ENCODE measurements at regions not wholly inside any gene's neighbourhood (a gene's known extent, or its start where the extent isn't known, plus 50 kb on each side); places are given as distances from the start of the nearest gene placed in this dataset.

DNA sequence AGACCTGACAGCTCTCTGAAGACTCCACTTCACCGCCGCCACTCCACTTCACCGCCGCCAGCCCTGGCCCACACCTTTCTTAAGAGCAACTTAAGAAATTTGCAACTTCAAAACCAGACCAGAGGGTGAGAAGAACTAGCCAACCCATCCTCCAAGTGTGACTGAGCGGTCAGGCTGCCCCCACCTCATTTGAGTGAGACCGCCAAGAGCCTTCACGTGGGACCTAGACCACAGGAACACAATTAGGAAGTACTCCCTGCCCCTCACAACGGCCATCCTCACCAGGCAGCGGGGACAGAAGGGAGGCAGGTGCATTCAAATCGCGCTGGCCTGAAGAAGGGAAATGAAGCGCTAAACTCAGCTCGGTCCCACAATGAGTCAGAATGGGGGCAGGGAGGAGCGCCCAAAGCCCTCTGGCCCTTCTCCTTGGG lies 156.8 kb upstream of the BCL6 start:
- no peak for DNase-seq

DNA sequence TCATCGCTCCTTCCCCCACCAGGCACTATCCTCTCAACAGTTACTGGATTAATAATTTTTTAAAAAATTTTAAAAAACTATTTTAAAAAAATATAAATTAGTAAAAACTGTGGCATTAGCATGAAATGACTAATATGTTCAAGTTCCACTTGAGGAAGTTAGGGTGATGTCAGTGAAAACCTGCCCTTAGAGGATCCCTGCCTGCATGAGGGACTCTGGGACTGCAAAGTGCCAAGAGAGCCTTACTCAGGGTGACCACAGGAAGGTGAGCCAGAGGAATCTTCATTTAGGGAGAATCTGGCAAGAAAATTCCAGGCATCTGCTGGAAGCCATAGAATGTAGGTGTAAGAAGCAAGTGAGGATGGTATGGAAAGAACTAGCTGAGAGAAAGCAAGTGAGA lies 157.7 kb upstream of the BCL6 start:
- DNase-seq, result no peak

DNA sequence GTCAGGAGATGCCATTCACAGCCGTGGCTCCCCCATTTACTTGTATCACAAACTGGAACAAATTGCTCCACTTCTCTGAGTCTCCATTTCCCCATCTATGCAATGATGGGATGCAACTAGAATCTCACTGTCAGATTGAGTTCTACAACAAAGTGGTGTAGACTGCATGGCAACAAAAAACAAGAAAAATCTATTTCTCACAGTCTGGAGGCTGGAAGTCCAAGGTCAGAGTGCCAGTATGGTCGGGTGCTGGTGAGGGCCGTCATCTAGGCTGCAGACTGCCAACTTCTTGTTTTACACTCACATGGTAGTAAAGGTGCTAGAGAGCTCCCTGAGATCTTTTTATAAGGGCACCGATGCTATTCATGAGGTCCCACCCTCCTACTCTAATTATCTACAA lies 158.4 kb upstream of the BCL6 start:
- no peak for DNase-seq

DNA sequence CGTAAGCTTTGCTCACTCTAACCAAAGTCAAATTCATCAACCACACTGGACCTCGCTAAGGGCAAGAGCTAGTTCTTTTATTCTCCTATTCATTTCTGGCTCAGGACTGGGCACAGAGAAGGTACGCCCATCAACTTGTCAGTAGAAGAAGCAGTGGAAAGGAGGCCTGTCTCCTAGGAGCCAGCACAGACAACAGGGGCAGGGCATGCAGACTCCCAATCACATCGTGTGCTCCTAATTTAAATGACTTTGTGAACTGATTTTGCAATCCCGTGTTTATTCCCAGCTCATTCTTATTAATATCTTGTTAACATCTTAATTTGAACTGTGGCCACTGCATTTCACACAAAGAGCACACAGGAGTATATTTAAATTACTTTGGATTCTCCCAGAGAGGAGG lies 161.1 kb upstream of the BCL6 start:
- no peak for DNase-seq

DNA sequence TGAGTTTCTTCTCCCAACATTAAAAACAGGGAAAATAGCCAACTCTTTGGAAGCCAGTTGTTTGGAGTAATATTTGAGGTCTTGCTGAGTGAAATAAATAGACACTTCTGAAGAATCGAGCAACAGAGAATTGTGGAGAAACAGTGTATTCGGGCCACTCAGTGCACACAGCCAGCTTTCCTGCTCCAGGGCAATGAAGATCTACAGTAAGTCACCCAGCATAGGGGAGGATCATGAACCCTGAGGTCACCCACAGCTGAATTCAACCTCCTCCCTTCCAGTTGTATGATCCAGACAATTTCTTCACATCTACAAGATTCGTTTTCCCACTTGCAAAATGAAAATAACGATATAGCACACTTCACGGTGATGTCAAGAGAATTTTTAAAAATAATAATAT lies 161.7 kb upstream of the BCL6 start:
- DNase-seq, result no peak

DNA sequence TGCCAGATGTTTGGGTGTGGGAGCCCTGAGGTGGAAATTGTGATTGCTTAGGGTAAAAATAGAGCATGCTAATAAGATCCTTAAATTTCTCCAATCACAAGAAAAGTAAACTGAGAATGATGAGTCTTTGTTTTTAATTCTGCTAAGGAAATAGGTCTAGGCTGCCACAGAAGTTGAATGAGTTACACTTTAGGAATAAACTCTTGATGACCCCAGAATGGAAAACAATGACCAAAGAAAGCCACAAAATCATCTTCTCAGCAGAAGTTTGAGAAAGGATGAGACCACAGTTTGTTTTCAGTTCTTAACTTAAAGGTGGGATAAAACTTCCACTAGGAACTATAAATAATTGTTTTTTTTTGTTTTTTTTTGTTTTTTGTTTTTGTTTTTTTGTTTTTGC lies 164.6 kb upstream of the BCL6 start:
- no peak for DNase-seq

DNA sequence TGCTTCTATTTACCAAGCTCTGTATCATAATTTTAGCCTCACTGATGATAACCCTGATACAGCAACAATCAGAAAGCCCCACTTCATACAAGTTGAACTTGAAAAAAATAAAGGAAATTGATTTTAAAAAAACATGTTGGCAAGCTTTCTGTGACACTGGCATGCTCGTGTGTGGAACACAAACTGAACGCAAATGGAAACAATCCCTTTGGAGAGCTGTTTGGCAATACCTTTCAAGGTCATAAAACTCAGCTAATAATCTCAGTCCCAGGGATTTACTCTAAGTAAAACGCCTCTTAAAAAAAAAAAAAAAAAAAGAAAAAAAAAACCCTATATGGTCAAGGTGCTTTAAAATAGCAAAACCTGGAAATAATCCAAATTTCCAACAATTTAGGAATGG lies 166.7 kb upstream of the BCL6 start:
- DNase-seq, result no peak

DNA sequence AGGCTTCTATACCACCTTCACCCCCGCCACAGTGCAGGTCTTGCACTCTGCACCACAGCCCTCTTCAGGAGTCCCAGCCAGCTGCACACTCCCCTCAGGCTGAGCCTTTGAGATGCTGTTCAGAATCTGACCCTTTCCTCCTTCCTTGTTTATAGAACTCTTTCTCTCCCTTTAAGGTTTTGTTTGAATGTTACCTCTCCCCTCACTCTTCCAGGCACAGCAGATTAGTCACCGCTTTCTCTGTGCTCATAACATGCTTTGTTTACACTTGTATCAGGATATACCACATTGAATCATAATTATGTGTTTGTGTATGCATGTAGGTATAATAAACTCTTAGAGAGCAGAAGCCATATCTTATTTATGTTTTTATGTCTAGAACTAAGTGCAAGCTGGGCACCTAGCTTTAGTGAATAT lies 168.4 kb upstream of the BCL6 start:
- DNase-seq, result no peak

DNA sequence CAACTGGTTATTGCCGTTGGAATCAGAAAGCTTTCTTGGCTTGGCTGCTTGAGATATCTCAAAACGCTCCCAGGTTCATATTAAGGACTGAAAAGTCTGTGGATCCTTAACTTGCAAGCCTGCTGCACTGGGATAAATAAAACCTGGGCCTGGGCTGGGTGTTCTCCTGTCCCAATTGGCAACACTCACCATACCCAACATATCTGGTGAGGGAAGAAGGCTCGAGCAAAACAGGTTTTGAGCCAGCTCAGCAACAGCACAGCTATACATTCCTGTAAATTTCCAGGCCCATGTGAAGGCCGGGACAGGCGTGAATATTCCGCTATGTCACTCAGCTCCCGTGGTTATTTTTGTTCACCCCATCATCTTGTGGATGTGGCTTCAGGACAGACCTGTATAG lies 169.0 kb upstream of the BCL6 start:
- DNase-seq, result no peak

DNA sequence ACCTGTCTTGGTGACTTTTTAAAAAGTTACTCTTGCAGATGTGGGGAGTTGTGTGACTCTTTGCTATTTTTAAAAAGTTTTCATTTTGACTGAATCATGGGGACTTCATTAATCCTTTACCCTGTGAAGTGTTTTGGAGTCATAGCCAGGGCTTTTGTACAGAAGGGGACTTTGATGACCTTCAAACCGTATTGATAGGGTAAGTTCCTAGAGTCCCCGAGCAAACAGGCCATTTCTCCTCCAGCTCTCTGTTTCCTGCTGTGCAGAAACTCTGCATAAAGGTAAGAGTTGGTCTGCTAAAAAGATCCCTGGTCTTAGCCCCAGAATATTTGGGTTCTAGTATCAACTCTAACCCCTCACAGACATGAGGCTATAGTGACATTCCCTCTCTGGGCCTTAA lies 170.8 kb upstream of the BCL6 start:
- no peak for DNase-seq

DNA sequence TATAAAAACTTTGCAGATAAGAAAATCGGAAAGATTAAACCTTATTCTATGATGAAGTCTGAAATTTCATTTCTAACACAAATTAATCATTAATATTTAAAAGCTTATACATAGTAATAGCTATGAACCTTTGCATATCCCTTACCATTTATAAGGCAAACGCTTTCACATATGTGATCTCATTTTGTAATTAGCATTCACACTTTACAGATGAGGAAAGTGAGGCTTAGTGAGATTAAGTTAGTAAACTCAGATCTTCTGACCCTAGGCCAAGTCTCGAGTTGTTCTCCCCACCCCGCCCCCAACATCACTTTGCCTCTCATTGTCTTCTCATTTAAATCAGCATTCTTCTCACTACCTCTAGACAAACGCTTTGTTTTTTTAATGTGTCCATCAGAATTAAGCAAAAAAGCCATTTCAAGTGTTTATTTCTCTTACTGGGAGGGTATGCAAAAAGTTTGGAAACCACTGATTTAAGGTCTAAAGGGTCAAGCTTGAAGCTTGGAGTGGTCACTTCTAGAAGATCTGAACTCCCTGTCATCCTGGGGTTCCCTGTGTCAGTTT lies 172.9 kb upstream of the BCL6 start:
- no peak for DNase-seq

DNA sequence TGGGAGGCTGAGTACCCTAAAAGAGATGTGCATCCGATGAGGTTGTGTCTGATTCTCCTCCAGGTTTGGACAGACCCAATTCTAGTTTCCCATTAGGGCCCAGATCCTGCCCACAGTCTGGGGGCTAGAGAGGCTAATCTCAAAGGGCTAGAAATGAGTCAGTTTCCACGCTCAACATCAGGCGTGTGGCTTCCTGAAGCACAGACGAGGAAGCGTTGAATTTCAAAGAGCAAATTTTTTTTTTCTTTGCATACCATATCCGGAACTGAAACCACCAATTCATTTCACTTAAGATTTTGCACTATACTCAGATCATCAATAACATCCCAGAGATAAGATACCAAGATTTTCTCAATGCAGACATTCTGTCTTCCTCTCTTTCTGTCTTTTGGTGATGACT lies 173.8 kb upstream of the BCL6 start:
- no peak for DNase-seq

DNA sequence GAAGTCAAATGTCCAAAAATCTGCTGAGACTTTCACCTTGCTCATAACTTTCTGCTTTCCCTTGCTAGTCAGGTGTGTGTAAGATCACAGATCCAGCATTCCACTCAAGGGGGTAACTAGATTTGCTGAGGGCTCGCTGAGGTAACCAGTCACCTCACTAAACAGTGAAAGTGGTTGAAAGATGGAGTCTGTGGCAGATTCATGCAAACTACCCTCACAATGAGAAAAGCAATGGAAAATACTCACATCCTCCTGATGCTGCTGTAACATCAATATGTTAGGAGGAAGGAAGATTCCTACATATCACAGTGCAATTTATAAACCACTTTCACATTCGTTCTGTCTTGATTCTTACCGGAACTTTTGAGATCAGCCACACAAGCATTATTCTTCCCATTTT lies 174.3 kb upstream of the BCL6 start:
- DNase-seq, result no peak

DNA sequence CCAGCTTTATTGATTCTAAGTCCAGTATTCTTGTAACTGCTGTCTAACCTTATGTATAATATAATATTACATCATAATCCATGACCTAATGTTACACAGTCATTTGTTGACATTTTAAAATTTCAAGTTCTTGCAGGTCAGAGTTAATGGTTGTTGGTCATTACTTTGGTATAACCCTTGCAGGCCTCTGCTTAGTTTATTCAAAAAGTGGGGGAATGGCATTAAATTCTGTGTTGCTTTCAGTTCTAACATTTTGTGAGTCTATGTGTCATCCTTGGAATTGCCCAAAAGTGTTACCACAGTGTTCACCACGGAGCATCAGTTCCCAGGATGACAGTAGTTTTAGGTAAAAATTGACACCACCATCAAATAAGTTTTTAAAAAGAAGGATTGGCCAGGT lies 174.8 kb upstream of the BCL6 start:
- DNase-seq, result no peak

DNA sequence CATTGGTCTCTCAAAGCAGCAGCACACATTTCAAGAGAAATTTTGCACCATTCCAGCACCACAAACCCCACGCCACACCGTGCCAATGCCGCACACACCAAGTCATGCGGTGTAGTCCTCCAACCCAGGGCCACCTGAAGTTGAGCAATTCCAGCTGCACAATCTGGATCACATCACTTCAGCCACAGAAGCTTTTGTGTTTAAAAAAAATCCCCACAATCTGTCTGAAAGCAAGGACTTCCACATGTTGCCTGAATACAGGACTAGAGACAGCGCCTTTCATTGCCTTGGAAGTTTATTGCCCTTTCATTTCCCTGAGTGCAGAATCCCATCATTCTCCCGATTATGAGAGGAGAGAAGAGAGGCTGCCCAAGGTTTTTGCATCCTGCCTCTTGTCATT lies 175.6 kb upstream of the BCL6 start:
- no peak for DNase-seq

DNA sequence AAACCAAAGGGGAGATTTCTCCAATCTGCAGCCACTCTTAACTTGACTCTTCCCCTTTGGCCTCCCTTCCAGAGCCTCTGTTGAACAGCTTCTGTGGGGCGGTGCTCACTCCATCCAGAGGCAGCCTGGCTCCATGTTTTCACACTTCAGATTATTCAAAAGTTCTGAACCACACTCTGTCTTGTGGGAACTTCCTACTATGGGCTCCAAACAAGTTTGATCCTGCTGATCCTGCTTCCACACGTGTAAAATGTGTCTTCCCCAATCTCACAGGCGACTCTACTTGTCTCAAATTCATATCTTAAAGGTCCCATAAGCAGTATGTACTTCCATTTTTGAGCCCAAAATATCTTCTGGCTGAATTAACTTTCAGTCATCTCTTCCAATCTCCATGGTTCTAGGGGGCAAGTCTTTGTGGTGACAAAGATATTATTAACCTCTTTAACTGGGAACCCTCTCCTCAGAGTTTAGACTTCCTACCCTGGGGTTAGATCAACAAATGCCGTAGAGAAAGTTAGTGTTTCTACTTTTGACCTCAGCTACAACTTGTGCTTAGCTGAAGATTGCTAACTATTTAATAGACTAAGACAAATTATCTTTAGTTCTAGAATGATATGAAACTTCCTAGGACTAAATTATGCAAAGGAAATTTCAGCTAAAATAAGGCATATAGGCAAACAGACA lies 176.3 kb upstream of the BCL6 start:
- DNase-seq, result no peak

DNA sequence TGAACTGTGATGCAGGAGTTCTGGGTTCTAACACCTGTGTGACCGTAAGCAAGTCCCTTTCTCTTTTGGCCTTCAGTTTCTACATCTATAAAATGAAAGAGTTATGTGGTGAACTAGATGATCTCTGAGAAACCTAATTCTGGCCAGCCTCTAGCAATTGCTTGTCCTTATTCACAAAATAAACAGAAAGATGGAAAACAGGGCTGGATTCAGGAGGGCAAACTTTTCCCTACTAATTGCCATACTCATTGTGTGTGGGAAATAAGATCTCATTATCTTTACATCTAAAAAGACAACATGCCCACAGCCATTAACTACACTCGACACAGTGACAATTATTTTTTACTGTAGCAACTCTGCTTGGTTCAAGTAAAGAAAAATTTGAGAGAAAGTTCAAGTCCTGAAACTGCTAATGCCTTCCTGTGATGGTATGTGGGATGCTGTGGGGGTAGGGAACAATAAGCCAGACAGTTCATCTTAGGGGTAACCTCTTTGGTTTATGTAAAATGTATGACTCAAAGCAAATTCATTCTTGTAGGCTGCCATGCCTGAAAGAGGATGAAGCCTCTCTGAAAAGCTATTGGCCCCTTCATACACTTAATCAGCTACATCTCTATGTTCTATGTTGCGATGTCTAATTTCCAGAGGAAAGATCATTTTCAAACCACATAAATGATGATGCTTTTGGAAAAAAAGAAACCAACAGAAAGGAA lies 177.6 kb upstream of the BCL6 start:
- no peak for DNase-seq

DNA sequence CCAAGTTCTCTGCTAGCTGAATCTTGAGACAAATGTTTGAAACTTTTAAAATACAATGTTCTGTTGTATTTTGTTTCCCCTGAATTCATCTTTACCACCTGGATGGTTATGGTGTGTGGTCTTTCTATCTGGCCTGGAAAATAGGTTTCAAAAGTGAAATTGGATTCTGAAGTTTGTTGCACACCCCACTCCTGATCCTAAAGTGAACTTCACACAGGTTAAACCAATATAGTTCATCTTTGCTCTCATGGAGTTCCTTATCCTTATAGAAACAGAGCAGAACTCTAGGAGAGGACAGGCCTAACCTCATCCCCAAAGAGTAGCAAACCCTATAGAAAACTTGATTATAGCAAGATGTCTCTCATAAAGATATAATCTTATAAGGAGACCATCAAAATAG lies 179.4 kb upstream of the BCL6 start:
- DNase-seq, result no peak

DNA sequence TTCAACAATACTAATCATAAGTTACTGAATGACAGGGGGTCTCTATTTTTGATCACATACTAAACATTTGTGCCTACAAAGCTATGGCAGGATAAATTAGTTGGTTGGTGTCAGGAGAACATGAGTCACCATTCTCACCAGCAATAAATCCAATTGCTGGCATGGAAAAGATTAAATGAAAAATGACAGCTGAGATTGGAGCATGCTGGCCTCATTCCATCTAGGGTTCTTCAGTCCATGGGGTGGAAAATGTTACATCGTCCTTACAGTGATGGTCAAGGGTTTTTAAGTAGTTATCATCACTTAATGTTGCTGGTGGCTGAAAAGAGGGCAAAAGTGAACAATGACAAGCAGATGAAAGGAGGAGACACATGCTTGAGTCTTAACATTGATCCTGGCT lies 180.1 kb upstream of the BCL6 start:
- no peak for DNase-seq

DNA sequence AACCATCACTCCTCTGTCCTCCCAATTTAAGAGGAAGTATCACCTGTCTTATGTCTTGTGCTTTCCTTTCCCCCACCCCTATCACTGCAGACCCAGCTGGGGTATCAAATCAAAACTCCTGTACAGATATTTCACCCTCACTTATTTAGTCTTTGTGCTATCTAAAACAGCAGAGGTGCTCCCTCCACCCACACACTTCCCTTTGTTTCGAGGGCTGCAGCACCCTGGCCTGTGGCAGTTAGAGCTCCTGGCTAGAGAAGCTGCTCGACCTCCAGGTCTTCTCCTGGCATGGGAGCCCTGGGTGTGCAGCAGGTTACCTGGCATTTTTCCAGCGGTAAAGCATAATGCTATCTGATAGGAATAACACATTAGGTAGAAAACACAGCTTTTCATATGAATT lies 181.4 kb upstream of the BCL6 start:
- no peak for DNase-seq

DNA sequence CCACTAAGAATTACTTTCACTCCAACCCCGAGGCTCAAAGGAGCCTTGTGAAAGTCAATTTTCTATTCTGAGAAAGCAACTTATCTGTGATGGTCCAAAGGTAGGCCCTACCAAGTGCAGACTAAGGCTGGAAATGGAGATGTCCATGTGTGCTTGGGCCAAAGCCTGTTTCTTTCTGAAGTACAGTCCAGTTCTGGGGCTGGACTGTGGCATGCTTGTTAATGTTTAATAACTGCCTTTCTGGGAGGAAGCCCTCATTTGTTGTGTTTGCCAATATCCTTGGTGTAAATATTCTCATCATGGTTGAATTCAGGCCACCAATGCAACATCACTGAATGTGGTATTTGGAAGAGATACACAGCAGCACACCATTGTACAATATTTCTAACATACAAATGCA lies 182.3 kb upstream of the BCL6 start:
- no peak for DNase-seq

DNA sequence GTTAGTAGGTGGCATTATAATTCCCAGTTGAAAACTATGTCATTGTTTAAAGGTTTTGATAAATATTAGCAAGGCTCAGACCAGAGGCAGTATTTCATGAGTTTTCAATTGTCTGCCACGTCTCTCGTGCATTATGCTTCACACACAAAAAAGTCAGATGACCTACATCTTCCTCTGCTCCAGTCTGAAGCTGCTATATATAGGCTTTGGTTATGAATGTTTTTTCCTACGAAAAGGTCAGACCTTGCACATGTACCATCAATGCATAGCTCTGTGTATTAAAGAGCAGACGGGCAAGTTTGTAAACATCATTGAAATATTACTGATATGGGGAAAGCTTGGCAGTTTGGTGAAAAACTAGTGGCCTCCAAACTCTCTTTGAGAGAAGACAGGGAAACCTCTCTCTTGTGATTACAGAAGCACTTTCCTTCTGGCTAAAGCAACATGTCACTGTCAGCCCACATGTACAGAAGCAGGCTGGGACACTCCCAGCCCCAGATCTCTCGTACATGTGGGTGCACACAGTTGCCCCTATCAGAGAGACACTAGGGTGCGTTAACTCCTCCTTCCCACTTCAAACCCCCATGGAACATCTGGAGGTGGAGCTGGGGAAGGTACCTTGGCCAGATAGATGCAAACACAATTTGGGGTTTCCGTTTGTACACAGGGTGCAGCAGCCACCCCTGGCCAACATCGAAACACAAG lies 184.0 kb upstream of the BCL6 start:
- no peak for DNase-seq

DNA sequence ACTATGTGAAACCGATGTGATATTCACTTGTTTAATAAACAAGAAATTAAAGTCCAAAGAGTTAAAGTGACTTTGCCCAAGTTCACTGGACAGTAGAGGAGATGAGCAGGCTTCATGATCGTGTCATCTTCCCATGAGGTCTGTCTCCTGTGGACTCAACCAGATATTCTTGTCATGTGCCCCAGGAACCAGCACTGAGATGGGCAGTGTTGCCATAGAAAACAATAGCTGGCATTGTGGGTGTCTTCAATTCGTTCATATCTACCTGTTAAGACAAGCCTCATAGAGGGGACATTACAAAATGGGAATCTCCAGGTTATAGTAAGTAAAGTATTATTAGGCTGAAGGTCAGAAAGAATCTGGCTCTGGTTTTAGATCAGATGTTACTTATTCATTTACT lies 184.8 kb upstream of the BCL6 start:
- no peak for DNase-seq

DNA sequence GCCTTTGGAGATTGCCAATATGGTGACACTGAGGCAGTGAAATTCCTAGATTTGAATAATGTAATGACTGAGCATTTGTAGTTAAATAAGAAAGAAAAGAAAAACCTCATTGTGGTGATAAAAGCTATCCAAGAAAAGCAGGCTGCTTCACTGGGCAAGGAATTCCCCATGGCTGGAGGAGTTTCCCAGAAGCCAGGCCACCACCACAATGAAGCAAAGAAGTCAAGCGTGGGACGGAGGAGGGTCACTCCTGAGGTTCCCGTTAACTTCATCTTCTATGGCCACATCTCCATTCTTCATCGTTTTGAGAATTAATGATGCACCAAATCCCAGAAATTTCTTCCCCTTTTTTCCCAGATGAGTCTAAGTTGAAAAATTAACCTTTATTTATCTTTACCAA lies 185.8 kb upstream of the BCL6 start:
- no peak for DNase-seq
